ENCODE measurements at regions not wholly inside any gene's neighbourhood (a gene's known extent, or its start where the extent isn't known, plus 50 kb on each side); places are given as distances from the start of the nearest gene placed in this dataset.
"Not testable (repeated sequence)": the region's sequence is repeated elsewhere in the genome, so short reads cannot be mapped to it uniquely, and the experiment has no call there.

DNA sequence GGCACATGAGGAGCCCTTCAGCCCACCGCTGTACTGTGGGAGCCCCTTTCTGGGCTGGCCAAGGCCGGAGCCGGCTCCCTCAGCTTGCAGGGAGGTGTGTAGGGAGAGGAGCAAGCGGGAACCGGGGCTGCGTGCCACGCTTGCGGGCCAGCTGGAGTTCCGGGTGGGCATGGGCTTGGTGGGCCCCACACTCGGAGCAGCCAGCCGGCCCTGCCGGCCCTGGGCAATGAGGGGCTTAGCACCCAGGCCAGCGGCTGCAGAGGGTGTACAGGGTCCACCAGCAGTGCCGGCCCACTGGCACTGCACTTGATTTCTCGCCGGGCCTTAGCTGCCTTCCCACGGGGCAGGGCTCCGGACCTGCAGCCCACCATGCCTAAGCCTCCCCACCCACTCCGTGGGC, 150.5 kb downstream of the OR4C45 start:
- TF ChIP-seq, protein P1, sequence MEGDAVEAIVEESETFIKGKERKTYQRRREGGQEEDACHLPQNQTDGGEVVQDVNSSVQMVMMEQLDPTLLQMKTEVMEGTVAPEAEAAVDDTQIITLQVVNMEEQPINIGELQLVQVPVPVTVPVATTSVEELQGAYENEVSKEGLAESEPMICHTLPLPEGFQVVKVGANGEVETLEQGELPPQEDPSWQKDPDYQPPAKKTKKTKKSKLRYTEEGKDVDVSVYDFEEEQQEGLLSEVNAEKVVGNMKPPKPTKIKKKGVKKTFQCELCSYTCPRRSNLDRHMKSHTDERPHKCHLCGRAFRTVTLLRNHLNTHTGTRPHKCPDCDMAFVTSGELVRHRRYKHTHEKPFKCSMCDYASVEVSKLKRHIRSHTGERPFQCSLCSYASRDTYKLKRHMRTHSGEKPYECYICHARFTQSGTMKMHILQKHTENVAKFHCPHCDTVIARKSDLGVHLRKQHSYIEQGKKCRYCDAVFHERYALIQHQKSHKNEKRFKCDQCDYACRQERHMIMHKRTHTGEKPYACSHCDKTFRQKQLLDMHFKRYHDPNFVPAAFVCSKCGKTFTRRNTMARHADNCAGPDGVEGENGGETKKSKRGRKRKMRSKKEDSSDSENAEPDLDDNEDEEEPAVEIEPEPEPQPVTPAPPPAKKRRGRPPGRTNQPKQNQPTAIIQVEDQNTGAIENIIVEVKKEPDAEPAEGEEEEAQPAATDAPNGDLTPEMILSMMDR (IDR thresholded peaks at IDR 0.05) = not testable (repeated sequence)
- not testable (repeated sequence) for TF ChIP-seq POLR2A (IDR thresholded peaks at IDR 0.05)

All from body of pancreas (tissue), 4 donors.